HUDEP-2 (cell line): ENCODE measurements at regions not wholly inside any gene's neighbourhood (a gene's known extent, or its start where the extent isn't known, plus 50 kb on each side); places are given as distances from the start of the nearest gene placed in this dataset.

ENCODE experiments used
- DNase-seq, 76 experiments: peaks; one replicate each; lab custom pipeline; 2025; ENCODE audit not compliant: unreplicated experiment in 76 of 76; lab: John Stamatoyannopoulos, UW

DNA sequence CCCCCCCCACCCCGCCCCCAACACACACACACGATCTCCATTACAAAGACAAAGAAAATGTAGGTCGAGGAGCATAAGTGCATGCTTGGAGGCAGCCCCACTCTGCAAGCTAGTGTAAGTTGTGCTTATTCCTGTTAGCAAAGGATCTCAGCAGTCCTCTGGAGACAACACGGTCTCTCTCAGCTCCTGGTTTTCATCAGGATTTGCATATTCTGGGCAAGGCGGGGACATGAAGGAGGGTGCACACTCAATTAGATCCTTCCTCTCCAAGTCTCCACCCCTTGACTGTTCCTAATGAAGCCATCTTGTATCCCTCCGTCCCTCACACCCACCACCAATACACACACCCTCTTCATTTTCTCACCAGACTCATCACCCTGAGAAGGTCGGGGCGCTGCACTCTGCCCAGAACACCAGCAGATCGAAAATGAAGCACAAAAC, 63.8 kb downstream of the MRPL46 start:
- DNase-seq, result no peak

DNA sequence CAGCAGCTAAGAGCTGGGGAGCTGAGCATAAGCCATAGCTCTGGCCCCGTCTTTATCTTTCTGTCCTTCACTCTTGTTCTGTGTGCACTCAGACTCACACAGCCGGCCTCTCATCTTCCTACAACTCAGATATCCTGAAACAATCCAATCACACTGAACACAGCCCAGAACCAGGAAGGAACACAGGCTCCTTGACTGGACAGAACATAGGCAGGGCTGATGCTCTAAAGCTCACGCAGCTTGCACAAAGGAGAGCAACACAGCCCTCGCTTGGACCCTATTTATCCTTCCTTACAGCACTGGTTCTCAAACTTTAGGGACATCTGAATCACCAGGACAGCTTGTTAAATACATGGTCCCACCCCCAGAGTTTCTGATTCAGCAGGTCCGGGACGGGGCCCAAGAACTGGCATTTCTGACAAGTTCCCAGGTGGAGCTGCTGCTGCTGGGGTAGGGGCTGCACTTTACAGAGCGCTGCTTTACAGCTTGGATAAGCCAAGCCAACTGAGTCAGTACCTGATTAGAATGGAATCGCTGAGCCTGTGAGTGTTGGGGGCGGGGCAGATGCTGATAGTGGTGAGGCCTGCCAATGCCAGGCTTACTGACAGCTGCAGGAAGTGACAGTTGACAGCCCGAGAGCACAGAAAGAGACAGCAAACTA, 65.1 kb downstream of the MRPL46 start:
- peak in 4 of 76 experiments; percentile 1 to 10 (median 3) for DNase-seq

DNA sequence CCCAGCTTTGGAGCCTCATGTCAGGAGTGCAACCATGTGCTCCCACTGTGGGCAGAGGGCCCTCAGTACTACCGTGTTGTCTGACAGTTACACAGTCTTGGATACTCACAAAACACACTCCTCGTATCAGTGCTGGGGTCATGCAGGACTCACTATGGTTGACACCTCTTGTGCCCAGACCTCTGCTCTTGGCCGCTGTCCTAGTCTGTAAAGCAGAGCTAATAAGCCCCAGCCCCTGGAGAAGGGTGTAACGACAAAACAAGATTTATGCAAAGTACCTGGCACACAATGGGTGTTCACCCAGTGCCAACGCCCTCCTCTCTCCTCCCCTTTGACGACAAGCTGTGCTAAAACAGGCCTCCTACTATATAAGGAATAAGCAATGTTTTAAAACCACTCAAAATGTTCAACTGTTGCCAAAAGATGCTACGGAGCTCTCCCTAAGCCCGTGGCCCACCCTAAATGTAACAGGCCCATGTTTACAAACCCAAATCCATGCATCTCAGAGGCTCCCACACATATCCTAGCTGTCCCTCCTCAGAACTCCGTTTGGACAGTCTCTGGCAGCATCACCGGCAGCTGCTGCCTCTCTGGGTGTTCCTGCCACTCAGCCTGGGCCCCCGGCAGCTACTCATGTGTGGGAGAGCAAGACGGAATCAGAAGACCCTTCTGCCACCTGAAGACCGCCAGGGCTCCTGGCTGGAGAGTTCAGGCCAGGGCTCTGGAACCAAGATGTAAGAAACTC, 65.8 kb downstream of the MRPL46 start:
- DNase-seq, result no peak

DNA sequence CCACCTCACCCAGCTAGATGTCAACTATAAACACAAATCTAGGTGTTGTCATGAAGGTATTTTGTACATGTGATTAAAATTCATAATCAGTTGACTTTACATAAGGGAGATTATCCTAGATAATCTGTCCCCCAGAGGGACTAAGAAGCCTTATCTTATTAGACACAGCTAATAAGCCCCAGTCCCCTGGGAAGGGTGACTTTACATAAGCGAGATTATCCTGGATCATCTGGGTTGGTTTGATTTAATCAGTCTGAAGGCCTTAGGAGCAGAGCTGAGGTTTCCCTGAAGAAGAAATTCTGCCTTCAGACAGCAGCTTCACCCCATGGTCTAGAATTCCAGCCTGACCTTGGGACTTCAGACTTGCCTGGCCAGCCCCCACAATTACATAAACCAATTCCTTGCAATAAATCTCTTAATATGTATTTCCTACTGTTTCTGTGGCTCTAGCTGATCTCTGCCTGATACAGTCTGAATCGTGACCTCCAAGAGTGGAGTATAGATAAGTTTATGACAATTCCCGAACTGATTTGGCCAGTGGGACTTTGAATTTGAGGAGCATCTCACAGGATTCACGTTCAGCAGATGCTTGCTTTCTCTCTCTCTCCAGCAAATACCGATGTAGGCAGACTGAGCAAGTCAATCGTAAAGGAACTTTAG, 66.5 kb downstream of the MRPL46 start:
- DNase-seq, result no peak

DNA sequence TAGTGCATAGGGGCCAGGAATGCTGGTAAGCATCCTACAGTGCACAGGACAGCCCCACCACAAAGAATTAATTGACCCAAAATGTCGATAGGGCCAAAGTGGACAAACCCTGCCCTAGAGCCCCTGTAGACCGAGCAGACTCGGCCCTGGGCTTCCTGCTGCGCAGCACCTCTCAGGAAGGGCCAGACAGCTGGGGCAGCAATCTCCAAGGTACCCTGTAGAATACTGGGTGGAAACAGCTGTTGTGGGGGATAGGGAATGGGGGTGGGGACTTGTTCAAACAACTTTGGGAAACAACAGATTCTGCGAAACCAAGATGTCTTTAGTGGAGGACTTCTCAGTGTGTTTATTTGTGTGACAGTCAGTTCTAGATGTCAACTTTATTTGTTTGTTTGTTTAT, 67.1 kb downstream of the MRPL46 start:
- DNase-seq, result no peak

DNA sequence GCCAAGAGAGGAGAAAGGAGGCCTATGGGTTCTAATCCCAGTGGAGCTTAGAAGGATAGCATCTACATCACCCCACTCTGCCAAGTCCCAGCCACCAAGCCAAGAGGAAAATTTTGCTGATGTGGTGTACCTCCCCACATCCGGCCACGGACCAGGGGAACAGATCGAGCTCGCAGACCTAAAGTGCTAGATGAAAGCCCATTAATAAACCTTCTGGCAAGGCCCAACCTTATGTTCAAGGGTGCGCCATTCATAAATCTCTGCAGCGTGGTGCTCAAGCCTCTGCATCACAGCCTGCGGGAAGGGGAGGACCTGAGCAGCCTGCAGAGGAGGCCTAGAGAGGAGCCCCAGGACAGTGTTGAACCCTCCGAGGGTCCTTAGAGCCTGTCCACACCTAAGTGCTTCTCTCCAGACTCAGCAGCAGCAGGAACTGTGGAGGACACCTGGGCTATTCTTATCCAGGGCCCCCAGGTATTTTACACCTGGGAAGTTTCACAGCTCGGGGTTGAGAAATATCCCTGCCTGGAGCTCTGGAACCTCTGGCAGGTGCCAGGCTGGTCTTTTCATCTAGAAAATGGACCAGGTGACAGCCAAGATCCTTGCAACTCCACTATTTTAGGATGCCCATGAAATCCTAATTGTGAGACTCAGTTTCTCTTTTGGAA, 68.0 kb downstream of the MRPL46 start:
- DNase-seq, result no peak

DNA sequence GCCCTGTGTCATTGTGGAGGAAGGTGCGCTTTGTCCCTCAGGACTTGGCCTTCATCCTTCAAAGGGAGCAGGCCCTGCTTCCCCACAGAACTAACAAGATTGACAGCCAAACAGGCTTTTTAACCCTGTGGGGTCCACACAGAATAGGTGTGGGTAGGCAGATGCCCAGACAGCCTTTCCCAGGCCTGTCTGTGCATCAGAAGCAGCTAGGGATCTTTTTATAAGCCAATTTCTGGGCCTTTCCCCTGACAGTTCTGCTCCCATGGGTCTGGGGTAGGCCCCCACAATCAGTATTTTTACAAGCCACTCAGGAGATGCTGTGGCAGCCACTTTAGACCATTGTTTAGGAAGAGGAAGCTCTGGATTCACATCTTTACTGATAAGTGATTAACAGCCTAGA, 69.2 kb downstream of the MRPL46 start:
- DNase-seq, result no peak

DNA sequence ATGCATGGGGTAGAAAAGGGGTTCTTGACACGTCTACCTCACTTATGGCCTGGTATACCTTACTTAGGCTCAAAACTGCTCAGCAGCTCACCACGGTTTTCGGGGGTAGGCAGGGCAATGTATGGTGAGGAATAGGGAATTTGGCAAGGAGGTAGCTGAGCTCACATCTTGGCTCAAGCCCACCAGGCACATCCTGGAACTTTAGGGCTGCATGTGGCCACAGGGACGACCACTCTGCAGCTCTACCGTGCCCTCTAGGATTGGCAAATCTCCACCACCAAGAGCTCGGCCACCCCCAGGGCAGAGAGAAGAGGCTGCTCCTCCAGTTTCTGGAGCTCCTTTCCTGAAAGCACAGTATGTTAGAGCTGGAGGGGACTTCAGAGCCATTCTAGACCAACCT, 69.7 kb downstream of the MRPL46 start:
- no peak for DNase-seq

DNA sequence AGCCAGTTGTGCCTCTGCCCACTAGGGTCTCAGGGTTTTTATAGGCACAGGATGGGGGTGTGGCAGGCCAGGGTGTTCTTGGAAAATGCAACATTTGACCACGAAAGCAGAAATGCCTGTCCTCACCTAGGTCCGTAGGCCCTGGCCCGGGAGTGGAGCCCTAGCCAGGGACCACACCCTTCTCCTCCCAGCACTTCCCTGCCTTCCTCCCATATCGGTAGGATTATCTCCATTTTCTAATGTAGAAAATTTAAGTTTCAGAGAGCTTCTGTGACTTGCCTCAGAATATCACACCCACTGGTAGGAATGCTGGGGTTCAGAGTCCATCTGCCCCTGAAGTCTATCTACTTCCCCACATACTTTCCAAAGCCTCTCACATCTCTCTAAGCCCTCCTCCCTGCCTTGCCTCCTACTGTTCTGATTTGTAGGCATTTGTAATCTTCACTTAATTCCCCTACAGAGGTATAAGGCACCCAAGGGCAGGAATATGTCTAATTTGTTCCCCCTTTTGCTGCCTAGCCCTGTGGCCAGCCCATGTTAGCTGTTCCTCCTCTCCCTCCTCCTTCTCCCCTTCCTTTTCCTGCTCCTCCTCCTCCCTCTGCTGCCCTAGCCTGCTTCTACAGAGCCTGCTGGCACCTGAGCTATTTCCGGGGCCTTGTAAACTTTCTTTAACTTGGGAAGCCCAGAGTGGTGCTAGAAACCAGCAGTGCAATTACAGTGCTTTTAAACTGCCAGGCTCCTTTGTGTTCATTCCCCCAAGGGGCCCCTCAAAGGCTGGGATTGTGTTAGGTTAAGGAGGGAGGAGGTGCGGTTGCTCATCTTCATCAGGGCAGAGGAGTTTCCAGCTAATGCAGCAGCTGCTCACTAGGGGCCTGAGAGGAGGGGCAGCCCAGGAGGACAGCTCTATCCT, 71.1 kb downstream of the MRPL46 start:
- DNase-seq, result no peak

DNA sequence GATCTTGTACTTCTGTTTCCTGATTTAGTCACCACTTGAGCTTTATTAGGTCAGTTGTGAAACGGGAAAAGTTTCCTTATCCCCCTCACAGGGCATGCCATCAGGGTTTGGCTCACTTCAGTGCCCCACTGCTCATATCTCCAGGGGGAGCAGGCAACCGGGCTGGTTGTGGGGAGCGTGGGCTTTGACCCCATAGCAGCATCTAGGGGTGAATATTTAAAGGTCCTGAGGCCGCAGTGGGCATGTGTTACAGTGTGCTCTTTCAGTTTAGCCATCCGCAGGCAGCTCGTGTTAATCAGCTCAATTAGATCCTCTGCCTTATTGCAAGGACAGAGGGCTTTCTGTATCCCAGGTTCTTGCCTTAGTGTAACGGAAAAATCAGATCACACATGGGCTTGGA, 71.9 kb downstream of the MRPL46 start:
- no peak for DNase-seq

DNA sequence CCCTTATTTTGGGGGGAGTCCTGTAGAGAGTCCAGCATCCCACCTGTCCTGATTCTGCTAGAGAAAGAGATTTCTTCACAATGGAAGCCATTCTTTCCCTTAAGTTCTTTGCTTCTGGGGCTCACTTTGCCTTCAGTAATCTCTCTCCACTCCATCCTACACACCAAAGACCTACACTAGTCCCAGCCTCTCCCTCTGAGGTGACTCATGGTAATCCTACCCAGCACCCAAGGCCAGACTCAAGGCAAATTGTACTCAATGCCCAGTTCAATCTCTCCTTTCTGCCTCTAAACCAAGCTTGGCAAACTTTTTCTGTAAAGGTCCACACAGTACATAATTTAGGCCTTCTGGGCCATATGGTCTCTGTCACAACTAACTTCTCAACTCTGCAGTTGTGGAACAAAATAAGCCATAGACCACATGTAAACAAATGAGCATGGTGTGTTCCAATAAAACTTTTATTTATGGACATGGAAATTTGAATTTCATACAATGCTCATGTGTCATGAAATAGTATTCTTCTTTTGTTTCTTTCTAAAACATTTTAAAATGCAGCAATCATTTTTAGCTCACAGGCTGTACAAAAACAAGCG, 72.5 kb downstream of the MRPL46 start:
- no peak for DNase-seq

DNA sequence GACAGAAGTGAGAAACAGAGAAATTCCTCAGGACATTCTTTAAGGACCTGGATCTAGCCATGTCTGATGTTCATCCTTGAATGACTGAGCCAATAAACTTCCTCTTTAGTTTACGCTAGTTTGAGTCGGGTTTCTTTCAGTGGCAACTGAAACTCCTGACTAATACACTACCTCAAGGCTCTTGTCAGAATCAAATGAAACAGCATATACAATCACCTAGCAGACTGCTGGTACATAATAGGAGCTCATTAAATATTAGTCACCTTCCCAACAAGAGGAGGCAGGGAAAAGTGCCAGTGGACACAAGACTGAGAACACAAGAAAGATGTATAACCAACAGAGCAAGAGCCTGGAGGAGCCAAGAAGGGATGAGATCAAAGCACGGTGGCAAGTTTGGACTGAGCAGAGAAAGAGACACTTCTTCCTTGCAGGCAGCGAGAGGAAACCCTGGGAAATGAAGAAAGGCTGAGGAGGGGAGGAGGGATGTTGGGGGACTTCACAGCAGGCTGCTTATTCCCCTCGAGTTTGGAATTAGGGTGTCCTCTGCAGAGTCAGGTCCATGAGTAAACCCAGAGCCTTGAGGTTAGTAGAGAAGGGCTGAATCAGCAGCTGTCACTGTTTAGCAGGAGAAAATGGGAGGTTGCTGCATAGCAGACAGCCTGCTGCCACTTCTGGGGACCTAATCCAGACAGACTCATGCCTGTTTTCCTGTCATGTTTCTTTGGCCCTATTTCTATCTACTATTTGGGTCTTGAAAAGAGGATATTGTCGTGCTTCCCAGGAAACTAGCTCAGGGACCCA, 73.3 kb downstream of the MRPL46 start:
- DNase-seq, result no peak

DNA sequence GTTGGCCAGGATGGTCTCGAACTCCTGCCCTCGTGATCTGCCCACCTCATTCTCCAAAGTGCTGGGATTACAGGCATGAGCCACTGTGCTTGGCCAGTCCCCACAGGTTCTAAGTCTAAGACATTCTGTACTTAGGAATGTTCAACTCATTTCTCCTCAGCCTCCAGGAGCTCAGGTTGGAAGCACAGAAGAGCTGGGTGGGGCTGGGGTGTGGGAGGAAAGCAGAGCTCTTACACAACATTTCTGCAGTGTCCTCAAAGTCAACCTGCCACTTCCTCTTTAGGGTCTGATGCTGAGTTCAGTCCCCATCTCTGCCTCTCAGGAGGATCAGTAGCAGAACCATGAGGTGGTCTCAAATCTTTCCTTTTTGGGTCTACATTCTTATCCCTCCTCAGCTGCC, 75.5 kb downstream of the MRPL46 start:
- DNase-seq, result no peak

DNA sequence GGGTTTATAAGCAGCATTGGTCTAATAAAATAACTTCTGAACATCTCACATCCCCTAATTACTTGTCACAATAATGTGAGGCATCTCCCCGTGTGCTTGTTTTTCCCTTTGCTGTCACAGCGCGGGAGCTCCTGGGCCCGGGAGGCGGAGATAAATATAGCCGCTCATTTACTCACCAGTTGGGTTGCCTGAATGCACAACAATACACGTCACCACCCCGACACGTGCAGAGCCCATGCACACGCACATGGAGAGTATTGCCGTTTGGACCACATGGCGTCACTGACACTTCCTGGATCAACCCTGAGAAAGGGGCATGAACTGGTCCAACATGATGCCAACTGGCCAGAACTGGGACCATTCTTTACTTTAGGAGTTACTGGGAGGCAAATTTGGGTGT, 76.2 kb downstream of the MRPL46 start:
- DNase-seq, result no peak

DNA sequence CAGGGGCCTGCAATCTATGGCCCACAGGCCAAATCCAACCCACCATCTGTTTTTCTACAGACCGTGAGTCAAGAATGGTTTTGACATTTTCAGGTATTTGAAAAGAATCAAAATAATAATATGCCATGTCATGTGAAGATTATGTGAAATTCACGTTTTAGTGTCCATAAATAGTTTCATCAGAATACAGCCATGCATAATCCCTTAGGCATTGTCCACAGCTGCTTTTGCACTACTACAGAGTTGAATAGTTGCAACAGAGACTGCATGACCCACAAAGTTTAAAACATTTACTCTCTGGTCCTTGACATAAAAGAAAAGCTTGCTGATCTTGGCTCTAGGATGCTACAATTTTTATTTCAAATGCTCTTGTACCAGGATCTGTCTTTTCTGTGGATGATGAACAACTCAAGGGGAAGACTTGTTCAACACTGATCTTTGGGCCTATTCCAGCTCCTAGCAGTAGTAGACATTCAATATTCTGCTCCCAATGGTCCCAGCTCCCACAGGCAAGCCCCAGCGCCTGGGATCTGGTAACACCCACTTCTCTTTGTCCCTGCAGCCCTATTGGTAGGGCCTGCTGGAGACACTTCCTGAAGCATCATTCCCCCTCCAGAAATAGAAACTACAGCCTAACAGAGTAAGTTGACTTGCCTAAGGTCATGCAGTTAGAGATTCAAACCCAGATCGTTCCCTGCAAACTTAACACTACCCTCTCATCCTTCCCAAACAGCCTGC, 76.9 kb downstream of the MRPL46 start:
- no peak for DNase-seq

DNA sequence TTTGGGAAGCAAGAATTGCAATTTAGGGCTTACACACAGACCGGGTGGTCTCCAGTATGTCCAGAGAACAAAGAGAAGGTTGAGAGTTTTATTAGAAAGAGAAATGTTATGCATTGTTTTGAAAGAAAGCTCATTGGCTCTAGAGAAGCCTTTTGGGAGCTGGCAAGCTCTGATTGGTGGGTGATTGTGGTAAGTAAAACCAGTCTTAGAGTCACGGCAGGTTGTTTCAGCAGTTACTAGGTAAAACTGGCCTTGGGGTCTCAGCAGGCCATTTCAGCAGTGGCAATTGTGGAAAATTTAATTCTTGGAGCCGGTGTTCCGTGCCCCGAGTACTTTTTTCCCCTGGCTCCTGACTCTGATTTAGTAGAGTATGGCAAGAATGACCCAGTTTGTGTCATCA, 78.1 kb downstream of the MRPL46 start:
- DNase-seq, result no peak

DNA sequence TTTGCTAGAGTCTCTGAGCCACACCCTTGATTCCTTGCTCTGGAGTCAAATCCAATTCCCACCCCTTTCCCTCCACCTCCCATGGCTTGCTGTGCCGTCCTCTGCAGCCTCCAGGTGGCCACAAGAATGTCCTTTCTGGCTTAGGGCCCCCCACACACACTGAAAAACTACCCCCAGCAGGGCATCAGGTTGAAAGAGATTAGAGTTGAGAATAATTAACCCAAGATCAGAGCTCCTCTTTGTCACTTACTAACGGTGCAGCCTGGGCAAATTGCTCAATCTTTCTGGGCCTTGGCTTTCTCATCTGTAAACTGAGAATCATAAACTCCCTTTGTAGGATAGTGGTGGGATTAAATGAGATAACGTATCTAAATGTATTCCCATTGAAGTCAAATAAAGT, 78.5 kb downstream of the MRPL46 start:
- DNase-seq, result no peak

DNA sequence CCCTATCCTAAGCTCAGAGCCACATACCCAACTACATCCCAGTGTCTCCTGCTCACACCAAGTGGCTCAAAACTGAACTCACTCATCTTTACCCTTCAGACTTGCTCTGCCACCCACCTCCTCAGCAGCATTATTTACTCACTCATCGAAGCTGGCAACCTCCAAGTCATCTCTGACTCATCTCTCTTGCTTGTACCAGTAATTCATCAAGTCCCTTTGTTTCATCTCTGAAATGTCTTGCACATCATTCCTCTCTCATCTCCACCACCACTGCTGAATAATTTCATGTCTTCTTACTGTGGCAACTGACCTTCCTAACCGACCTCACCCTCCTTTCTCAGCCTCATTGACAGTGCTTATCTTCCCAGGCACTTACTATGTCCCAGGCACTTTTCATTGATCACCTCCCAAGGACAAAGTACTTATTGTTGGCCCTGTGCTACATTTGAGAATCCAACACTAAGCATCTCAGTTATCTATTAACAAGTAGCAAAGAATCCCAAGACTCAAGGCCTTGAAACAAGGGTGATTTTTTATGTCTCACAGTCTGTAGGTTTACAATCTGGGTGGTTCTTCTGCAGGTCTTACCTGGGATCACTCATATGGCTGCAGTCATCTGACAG, 82.0 kb downstream of the MRPL46 start:
- no peak for DNase-seq
